H9 (cell line): ENCODE measurements at regions not wholly inside any gene's neighbourhood (a gene's known extent, or its start where the extent isn't known, plus 50 kb on each side); places are given as distances from the start of the nearest gene placed in this dataset.

Experiments used
- DNase-seq: peaks from one replicate; pipeline ENCODE4 v3.0.0-alpha.2; 2017
- H2AFZ ChIP-seq: one replicate; pipeline ENCODE4 v1.6.1; 2013; ENCODE audit warnings: mild to moderate bottlenecking, low read length, control low read depth, moderate library complexity
- H2AK5ac ChIP-seq: 2 replicates; pipeline ENCODE4 v1.6.1; 2013; ENCODE audit warnings: low read length, control low read depth, mixed read lengths; ENCODE audit not compliant: insufficient read length
- H2BK120ac ChIP-seq: one replicate; pipeline ENCODE4 v1.6.1; 2013; ENCODE audit warnings: low read depth, mild to moderate bottlenecking, low read length, control low read depth, inconsistent platforms; ENCODE audit not compliant: poor library complexity, severe bottlenecking
- H2BK12ac ChIP-seq: 2 replicates; pipeline ENCODE4 v1.6.1; 2013; ENCODE audit warnings: low read length, control low read depth, mixed read lengths, low read depth; ENCODE audit not compliant: insufficient read length
- H2BK15ac ChIP-seq: 2 replicates; pipeline ENCODE4 v1.6.1; 2013; ENCODE audit warnings: low read depth, low read length, control low read depth
- H2BK20ac ChIP-seq: one replicate; pipeline ENCODE4 v1.6.1; 2013; ENCODE audit warnings: low read depth, mild to moderate bottlenecking, low read length, control low read depth, inconsistent platforms; ENCODE audit not compliant: poor library complexity, severe bottlenecking
- H2BK5ac ChIP-seq: 2 replicates; pipeline ENCODE4 v1.6.1; 2013; ENCODE audit warnings: low read length, control low read depth, mixed read lengths; ENCODE audit not compliant: insufficient read length
- H3K14ac ChIP-seq: 2 replicates; pipeline ENCODE4 v1.6.1; 2013; ENCODE audit warnings: low read length, control low read depth; ENCODE audit not compliant: insufficient read depth
- H3K18ac ChIP-seq: 2 replicates; pipeline ENCODE4 v1.6.1; 2013; ENCODE audit warnings: low read depth, mild to moderate bottlenecking, mixed read lengths, low read length, control low read depth; ENCODE audit not compliant: insufficient read length
- H3K23ac ChIP-seq: 2 replicates; pipeline ENCODE4 v1.6.1; 2013; ENCODE audit warnings: low read length, control low read depth, mixed read lengths, low read depth; ENCODE audit not compliant: insufficient read length
- H3K23me2 ChIP-seq: 2 replicates; pipeline ENCODE4 v1.6.1; 2013; ENCODE audit warnings: low read depth, mild to moderate bottlenecking, mixed read lengths, low read length, control low read depth; ENCODE audit not compliant: insufficient read length, poor library complexity, severe bottlenecking
- H3K27ac ChIP-seq: 2 replicates; pipeline ENCODE4 v1.5.1; 2013; ENCODE audit warnings: low read length, control low read depth, mixed read lengths, low read depth; ENCODE audit not compliant: insufficient read length
- H3K27me3 ChIP-seq: 2 replicates; pipeline ENCODE4 v1.6.1; 2013; ENCODE audit warnings: low read length, control low read depth, inconsistent platforms; ENCODE audit not compliant: insufficient read depth
- H3K4ac ChIP-seq: 2 replicates; pipeline ENCODE4 v1.6.1; 2013; ENCODE audit warnings: low read depth, mild to moderate bottlenecking, control low read depth, inconsistent platforms, low read length, moderate library complexity
- H3K4me1 ChIP-seq: 2 replicates; pipeline ENCODE4 v1.6.1; 2013; ENCODE audit warnings: low read length, control low read depth, inconsistent platforms; ENCODE audit not compliant: insufficient read depth
- H3K4me2 ChIP-seq: 2 replicates; pipeline ENCODE4 v1.6.1; 2013; ENCODE audit warnings: low read length, control low read depth, mixed read lengths; ENCODE audit not compliant: insufficient read length, insufficient read depth
- H3K56ac ChIP-seq: 2 replicates; pipeline ENCODE4 v1.6.1; 2013; ENCODE audit warnings: low read depth, mild to moderate bottlenecking, mixed read lengths, low read length, control low read depth; ENCODE audit not compliant: insufficient read length
- H3K79me1 ChIP-seq: 2 replicates; pipeline ENCODE4 v1.6.1; 2013; ENCODE audit warnings: low read depth, mild to moderate bottlenecking, moderate library complexity, low read length, control low read depth, inconsistent platforms; ENCODE audit not compliant: insufficient read depth, poor library complexity, severe bottlenecking
- H3K79me2 ChIP-seq: 2 replicates; pipeline ENCODE4 v1.6.1; 2013; ENCODE audit warnings: low read length, control low read depth, inconsistent platforms; ENCODE audit not compliant: insufficient read depth
- H3K9ac ChIP-seq: 2 replicates; pipeline ENCODE4 v1.6.1; 2013; ENCODE audit warnings: low read length, control low read depth, mixed read lengths; ENCODE audit not compliant: insufficient read length; ENCODE audit errors: extremely low read depth
- H3K9me3 ChIP-seq: one replicate; pipeline ENCODE4 v1.6.1; 2013; ENCODE audit warnings: low read depth, low read length, inconsistent platforms; ENCODE audit not compliant: control insufficient read depth
- H3T11ph ChIP-seq: one replicate; pipeline ENCODE4 v1.6.1; 2013; ENCODE audit warnings: mild to moderate bottlenecking, low read length, control low read depth, inconsistent platforms
- H4K20me1 ChIP-seq: one replicate; pipeline ENCODE4 v1.6.1; 2013; ENCODE audit not compliant: control insufficient read depth, insufficient read length, insufficient read depth
- H4K5ac ChIP-seq: 2 replicates; pipeline ENCODE4 v1.6.1; 2013; ENCODE audit warnings: low read depth, mild to moderate bottlenecking, mixed read lengths, low read length, control low read depth; ENCODE audit not compliant: insufficient read length
- H4K8ac ChIP-seq: replicated peaks from 2 replicates; pipeline ENCODE4 v1.6.1; 2013; ENCODE audit warnings: low read length, control low read depth, mixed read lengths, low read depth; ENCODE audit not compliant: insufficient read length
- H4K91ac ChIP-seq: 2 replicates; pipeline ENCODE4 v1.6.1; 2013; ENCODE audit warnings: low read depth, mild to moderate bottlenecking, moderate library complexity, mixed read lengths, low read length, control low read depth; ENCODE audit not compliant: insufficient read length
- H3K27ac Mint-ChIP-seq, 3 experiments: 2 replicates in 2 of 3; 3 replicates in 1 of 3; pipeline ENCODE4 v1.8.0; 2020 to 2021; ENCODE audit warnings: mixed read lengths in 3 of 3, mild to moderate bottlenecking in 1 of 3, moderate library complexity in 1 of 3
- H3K27me3 Mint-ChIP-seq: 2 replicates; pipeline ENCODE4 v1.8.0; 2021; ENCODE audit warnings: low read depth, mild to moderate bottlenecking, moderate library complexity, mixed read lengths
- H3K36me3 Mint-ChIP-seq, 3 experiments: 2 replicates in 2 of 3; 3 replicates in 1 of 3; pipeline ENCODE4 v1.8.0; 2020 to 2021; ENCODE audit warnings: low read depth in 3 of 3, mixed read lengths in 3 of 3; ENCODE audit not compliant: insufficient read depth in 1 of 3
- H3K4me1 Mint-ChIP-seq, 2 experiments: 2 replicates each; pipeline ENCODE4 v1.8.0; 2020; ENCODE audit warnings: mixed read lengths in 2 of 2
- H3K4me3 Mint-ChIP-seq, 2 experiments: 2 replicates in 1 of 2; 3 replicates in 1 of 2; pipeline ENCODE4 v1.8.0; 2020 to 2021; ENCODE audit warnings: mild to moderate bottlenecking in 2 of 2, mixed read lengths in 2 of 2, moderate library complexity in 1 of 2
- H3K9me3 Mint-ChIP-seq, 2 experiments: 2 replicates in 1 of 2; 3 replicates in 1 of 2; pipeline ENCODE4 v1.8.0; 2020; ENCODE audit warnings: mild to moderate bottlenecking in 2 of 2, mixed read lengths in 2 of 2, moderate library complexity in 1 of 2
- CTCF ChIP-seq: fragments of 200-600 bp; sonication (generic); conservative IDR thresholded peaks from 3 replicates; pipeline ENCODE4 v1.8.0; 2021; ENCODE audit warnings: antibody characterized with exemption, mild to moderate bottlenecking
- WGBS: extraction: QIAGEN DNeasy Blood & Tissue Kit; methylation state at CpG from one replicate; pipeline ENCODE4 v1.1.7; 2013; ENCODE audit warnings: missing lambda C conversion rate, low lambda C conversion rate, mixed read lengths; ENCODE audit not compliant: insufficient read length; ENCODE audit errors: extremely low coverage; 5-methylcytosine and 5-hydroxymethylcytosine counted together

GRCh38 chr1:23622284-23622683 lies 63.0 kb upstream of the ID3 start:
- Histone ChIP-seq H2AFZ (no peak overlapping the region), H3K56ac (no peak overlapping the region), H3K27ac (no peak overlapping the region), H2AK5ac (no peak overlapping the region), H3K9ac (no peak overlapping the region), H3K4me2 (no peak overlapping the region), H3K4me1 (peaks cover 2% of the 10 kb centered on the region; the same call in 1 of the 2 replicates), H2BK12ac (no peak overlapping the region), H3K23ac (no peak overlapping the region), H3K79me2 (0 out of 2 replicates have a peak, but pooled peaks cover 2% of the 10 kb centered on the region), H2BK15ac (no peak overlapping the region), H4K5ac (no peak overlapping the region), H4K91ac (no peak overlapping the region), H3K79me1 (no peaks in the 10 kb centered on the region), H3T11ph (no peak overlapping the region), H3K9me3 (no peaks in the 10 kb centered on the region), H3K23me2 (no peaks in the 10 kb centered on the region), H4K20me1 (no peaks in the 10 kb centered on the region), H2BK120ac (no peak overlapping the region), H4K8ac (no peak overlapping the region), H2BK20ac (no peak overlapping the region), H3K27me3 (no peaks in the 10 kb centered on the region; the same call in 1 of the 2 replicates), H3K18ac (no peak overlapping the region), H2BK5ac (no peak overlapping the region), H3K14ac (no peak overlapping the region), H3K4ac (no peak overlapping the region)
- Mint-ChIP-seq H3K4me3 (no peak overlapping the region), H3K9me3 (peaks cover 3 to 4% of the 10 kb centered on the region in 2 experiments; a peak in 4 of 5 replicates), H3K4me1 (peaks cover 17 to 19% of the 10 kb centered on the region in 2 experiments), H3K36me3 (no peaks in the 10 kb centered on the region; a peak in 1 of 7 replicates), H3K27ac (no peak overlapping the region), H3K27me3 (peaks cover 50% of the 10 kb centered on the region)
- no CpG with 5 or more reads among the region's 4 CpGs for WGBS
- no peak for DNase-seq
- TF ChIP-seq CTCF = no peak
